Stimulated activated CD4-positive, alpha-beta T cell treated with anti-CD3 and anti-CD28 coated beads, Interleukin-4, amount 100 ng/mL, for 48 hours (primary cell): ENCODE measurements at regions not wholly inside any gene's neighbourhood (a gene's known extent, or its start where the extent isn't known, plus 50 kb on each side); places are given as distances from the start of the nearest gene placed in this dataset.
"Not testable (repeated sequence)": the region's sequence is repeated elsewhere in the genome, so short reads cannot be mapped to it uniquely, and the experiment has no call there.

Source experiments
- DNase-seq, 2 donors: peaks; one replicate each; pipeline ENCODE4 v3.0.0-alpha.2; 2020; ENCODE audit warnings: low read depth in 2 of 2

DNA sequence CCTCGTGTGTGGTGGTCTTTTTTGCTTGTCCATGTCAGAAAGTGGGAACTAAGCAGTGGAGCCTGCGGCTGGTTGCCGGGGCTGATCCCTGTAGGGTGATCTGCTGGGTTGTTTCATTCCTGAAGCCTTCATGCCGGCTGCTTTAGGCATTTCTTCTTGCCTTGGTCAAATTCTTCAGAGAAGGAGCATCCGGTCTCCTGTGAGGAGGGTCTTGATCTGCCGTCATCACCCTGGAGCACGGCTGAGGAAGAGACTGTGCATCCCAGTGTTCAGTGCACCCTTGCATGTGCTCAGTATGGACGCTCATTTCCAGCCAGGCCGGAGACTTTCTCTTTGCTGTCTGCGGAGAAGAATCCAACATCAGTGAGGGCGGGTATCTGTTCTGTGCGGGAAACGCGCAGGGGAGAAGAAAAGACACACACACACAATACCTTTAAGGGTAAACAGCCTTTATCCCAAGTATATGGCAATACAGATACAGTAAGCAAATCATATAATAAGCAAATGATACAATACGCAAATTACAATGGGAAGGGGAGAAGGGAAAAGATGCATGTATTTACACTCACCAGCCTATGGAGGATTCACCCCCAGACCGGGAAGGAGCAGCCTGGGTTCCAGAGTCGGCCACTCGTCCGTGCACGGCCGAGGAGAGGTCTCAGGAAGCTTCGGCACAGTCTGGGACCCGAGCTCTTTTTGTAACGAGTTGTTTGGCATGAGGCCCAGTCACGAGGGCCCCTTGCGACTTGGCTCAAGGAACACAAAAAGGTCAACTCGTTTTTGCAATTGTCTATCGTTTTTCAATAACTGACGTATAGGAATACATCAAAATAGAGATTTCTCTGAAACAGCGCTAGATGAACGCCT is 1366.8 kb upstream of the TMEM132C start:
- no peak for DNase-seq

DNA sequence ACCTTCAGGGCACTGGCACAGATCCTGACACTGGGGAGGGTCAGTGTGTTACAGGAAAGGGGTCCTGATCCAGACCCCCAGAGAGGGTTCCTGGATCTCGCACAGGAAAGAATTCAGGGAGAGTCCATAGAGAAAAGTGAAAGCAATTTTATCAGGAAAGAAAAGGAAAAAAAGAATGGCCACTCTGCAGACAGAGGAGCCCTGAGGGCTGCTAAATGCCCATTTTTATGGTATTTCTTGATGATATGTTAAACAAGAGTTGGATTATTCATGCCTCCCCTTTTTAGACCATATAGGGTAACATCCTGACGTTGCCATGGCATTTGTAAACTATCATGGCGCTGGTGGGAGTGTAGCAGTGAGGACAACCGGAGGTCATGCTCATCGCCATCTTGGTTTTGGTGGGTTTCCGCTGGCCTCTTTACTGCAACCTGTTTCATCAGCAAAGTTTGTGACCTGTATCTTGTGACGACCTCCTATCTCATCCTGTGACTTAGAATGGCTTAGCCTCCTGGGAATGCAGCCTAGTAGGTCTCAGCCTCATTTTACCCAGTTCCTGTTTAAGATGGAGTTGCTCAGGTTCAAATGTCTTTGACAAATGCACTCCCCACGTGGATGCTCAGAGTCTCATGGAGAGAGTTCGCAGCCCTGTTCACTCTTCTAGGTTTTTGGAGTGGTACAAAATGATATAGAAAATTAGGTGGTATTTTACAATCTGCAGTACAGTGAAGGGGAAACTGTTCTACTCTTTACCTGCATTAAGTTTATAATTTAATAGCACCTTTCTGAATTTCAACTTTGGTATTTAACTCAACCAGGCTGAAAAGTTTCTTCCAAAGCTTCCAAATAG is 1363.7 kb upstream of the TMEM132C start:
- DNase-seq: no peak

DNA sequence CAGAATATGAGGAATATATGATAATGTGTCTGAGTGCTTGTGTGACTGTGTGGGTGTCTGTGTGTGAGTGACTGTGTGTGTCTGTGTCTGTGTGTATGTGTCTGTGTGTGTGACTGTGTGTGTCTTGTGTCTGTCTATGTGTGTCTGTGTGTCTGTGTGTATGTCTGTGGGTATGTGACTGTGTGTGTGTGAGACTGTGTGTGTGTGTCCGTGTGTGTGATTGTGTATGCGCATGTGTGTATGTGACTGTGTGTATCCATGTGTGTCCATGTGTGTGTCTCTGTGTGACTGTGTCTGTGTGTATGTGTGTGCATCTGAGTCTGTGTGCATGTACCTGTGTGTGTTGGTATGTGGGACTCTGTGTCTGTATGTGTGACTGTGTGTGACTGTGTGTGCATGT is 1361.2 kb upstream of the TMEM132C start:
- DNase-seq: no peak

DNA sequence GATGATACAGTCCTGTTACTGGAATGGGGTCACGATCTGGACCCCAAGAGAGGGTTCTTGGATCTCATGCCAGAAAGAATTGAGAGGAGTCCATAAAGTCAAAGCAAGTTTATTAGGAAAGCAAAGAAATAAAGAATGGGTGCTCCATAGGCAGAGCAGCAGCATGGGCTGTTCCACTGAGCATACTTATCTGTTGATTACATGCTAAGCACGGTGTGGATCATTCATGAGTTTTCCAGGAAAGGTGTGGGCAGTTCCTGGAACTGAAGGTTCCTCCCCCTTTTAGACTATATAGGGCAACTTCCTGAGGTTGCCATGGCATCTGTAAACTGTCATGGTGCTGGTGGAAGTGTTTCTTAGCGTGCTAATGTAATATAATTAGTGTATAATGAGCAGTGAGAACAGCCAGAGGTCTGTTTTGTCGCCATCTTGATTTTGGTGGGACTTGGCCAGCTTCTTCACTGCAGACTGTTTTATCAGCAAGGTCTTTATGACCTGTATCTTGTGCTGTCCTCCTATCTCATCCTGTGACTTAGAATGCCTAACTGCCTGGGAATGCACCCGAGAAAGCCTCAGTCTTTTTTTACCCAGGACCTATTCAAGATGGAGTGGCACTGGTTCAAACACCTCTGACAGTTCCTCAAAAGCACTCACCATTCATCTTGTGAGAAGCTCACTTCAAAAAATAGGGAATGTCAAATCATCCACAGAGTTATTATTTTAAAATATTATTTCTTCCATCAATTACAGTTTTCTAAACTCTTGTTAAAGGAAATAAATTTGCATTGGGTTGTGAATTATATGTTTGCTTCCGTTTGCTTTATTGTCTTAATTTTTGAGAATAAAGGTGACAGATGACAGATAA is 1358.8 kb upstream of the TMEM132C start:
- DNase-seq: no peak

DNA sequence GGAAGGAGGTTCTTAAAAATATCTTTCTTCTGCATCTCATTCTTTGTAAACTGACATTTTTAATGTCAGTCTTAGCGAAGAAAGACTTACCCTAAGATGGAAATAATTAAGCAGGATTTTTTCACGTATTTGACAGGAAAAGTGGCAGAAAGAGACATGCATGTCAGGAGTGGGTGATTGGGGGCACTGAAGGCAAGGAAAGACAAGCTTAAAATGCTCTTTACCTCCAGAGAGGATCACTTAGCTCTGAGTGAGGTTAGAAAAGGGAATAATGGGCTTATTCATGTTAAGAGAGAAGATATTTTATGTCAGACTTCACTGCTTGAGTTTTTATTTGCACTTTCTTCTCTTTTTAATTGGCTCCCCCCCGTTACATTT is 1358.2 kb upstream of the TMEM132C start:
- DNase-seq: no peak

DNA sequence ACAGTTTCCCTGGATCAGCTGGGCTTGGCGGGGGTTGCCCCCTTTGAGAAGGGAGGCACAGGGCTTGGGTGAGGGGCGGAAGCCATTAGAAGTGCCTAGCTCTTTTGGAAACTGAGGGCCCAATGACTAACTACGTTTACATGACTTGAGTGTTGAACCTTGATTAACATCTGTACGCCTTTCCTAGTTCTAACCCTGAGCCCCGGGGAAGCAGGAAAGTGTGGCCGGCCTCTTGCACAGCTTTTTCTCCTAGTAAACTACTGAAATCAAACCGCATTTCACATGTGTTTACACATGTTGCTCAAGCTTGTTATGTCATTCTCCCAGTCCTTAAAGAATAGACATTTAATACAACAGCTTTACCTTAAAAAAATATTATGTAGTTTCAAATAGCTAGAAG is 1356.4 kb upstream of the TMEM132C start:
- DNase-seq: no peak

DNA sequence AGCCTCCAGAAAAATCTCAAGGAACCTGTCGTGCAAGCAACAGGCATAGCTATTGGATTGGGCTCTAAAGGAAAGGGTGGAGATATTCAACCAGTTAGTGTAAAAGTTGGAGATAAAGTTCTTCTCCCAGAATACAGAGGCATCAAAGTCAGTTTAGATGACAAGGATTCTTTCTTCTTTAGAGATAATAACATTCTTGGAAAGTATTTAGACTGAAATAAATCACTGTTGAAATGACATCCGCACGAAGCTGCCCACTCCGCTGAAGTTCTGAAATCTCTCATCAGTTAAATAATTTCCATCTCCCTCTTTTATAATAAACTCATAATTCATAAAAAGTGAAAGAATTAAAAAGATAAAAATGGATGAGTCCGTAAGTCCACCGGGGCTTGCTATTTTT is 1354.9 kb upstream of the TMEM132C start:
- DNase-seq: no peak

DNA sequence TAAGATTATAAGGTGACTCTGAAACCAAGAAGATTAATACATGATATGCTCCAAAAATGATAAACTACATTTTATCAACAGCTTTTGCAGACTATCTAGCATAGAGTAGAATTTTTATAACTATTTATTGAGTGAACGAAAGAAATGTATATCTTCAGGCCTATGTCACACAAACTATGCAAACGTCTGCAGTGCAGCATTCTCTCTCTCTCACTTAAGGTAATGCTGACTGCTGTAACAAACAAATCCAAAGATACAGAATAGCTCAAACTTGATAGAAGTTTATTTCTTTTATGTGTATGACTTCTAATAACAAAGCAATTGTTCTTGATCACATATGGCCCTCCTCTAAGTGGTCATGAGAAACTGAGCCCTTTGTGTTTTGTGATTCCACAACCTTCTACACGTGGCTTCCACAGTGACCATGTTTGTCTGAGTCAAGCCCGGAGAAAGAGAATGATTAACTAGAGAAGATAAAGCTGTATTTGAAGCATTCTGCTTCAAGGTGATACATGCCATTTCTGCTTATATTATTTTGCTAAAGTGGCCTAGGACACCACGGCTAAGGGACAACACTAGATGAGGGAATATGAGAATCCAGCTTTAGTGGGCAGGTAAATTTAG is 1352.7 kb upstream of the TMEM132C start:
- no peak for DNase-seq

DNA sequence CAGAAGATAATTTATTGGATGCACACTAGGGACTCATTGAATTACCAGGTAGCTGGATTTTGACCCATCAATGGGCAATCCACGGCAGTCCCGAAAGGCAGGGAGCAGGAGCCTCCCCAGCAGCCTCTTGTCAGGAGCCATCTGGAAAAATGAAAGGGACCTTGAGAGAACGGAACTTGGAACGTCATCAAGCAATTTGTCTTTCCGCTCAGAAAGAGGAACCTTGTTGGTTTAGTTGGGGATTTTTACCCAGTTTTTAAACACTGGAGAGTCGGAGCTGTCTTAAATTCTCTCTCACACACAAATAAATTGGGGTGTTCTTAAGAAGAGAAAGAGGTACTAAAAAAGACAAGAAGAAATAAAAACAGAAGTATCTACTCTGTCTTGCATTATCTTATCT is 1351.7 kb upstream of the TMEM132C start:
- no peak for DNase-seq

DNA sequence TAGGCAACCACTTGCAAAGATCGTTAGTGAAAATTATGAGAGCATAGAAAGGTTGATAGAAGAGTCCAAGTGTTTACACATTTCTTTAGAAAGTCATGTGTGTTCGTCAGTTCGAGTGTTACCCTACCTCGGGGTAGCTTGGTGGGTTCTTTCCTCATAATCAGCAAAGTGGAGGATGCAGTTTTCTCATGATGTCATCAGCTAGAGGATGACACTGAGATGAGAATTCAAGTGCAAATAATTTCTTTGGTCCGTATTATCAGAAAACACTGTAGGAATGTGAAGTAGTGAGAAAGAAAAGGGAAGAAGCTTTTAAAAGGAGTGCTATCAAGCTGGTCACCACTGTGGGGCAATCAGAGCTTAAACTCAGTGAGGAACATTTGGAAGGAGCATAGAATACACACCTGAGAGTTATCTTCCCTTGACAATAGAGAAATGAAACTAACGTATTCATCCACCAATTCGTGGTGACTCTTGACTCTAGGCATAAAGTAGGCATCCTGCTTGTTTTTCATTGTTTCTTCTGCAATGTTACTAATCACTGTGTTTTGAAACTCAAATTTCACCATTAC is 1340.9 kb upstream of the TMEM132C start:
- no peak for DNase-seq

DNA sequence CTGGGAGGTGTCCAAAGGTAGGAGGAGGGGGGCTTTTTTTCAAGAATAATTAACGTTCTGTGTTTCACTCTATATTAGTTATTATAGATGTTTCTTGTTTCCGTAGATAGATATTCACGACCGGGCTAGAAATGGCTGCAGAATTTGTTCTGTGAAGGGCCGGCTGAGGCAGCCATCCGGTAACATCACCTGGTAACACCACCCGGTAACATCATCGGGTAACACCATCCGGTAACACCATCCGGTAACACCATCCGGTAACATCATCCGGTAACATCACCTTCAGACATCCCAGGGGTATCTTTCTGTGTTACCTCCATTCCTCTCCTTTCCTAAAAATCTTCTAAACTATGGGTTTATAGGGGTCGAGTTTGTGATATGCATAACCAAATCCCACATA is 1336.7 kb upstream of the TMEM132C start:
- DNase-seq: no peak

DNA sequence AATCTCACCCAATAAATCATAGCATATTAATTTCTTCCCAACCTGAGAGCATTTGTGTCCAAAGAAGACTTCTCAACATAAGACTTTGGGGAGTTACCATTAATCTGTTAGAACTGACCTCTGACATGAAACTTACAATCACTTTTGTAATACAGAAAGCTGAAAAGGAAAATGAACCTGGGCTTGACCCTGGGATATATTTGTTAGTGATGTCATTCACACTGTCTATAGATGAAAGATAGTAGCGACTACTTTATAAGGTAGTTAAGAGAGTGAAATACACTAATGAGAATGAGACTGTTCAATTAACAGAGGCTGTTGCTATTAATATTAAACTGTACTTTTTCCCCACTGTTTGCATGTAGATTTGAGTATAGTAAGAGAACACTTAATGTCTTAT is 1334.8 kb upstream of the TMEM132C start:
- DNase-seq: no peak

DNA sequence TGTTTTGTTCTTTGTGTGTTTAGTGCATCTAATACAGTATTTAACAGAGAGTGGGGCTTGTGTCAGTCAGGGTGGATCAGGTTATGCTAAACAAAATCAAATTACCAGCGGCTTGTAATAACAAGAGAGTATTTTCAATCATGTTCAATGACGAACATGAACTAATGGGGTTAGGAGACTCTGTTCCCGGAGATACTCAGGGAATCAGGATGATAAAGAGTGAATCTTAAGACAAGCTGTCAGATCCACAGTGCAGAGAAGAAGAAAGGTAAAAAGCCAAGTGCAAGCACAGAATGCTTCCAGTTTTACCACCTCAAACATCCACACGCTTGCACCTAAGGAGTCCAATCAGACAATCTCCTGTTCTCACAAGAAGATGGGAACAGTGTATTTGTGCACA is 1331.5 kb upstream of the TMEM132C start:
- DNase-seq: no peak

DNA sequence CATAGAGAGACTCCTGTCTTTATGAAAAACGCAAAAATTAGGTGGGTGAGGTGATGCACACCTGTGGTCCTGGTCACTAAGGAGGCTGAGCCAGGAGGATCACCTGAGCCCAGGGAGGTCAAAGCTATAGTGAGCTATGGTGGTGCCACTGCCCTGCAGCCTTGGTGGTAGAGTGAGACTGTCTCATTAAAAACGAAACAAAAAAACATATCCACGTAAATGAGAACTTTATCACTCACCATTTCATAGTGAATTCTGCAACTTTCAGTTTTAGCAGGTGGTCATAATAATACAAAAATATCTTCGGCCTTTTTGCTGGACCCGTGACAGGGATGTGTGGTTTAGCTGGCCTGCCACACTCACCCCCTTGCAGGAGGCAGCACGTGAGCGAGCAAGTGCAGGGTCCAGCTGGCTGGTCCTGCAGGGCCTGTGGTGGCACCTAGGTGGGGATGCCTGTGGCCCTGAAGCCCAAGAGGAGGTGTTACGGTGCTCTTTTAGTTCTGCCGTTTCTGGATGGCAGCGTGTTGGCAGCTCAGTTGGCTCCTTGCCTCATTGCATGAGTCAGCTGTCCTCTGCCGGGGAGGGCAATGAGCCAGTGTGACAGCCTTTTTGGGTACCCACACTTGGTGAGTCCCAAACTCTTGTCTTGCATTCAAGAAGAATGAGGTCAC is 1330.7 kb upstream of the TMEM132C start:
- no peak for DNase-seq

DNA sequence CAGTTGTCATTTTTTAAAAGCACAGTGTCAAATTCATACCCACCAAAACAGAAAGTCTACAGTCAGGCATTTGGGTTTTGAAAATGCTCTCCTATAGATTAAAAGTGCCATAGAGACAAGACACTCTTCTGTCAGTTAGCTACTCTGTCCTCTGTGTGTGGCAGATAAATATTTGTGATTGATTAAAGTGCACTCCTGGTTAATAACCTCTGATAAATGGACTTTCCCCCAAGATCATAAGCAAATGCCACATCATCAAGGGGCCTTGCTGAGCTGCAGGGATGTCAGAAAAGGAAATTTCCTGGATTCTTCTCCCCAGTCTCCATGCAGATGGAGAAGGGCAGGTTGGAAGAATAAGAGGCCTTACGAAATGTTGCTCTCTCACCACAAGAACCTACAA is 1329.5 kb upstream of the TMEM132C start:
- DNase-seq: no peak

DNA sequence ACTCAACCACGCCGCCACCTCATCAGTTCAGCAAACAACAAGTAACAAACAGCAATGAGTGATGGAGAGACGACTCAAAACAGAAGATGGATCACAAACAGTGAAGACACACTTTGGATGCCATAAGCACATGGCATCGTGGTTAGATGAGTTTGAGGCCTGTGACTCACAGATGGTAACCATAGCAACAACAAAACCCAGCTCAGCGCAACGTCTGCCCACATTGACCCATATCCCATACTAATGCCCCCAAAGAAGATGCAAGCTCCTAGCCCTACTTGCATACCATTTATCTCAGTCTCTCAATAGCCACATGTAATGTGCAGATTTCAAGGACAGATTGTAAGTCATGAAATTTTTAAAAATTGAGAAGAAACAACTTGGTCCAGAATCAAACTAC is 1322.3 kb upstream of the TMEM132C start:
- no peak for DNase-seq

DNA sequence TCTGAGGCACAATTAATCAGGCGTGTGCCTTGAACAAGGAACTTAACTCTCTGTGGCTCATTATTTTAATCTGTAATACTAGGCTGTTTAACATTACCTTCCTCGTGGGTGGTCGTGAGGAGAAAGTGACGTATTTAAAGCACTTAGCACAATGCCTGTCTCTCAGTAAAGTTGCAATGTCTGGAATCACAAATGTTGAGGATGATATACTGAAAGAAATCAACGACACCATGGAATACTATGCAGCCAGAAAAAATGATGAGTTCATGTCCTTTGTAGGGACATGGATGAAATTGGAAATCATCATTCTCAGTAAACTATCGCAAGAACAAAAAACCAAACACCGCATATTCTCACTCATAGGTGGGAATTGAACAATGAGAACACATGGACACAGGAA is 1320.0 kb upstream of the TMEM132C start:
- not testable (repeated sequence) for DNase-seq

DNA sequence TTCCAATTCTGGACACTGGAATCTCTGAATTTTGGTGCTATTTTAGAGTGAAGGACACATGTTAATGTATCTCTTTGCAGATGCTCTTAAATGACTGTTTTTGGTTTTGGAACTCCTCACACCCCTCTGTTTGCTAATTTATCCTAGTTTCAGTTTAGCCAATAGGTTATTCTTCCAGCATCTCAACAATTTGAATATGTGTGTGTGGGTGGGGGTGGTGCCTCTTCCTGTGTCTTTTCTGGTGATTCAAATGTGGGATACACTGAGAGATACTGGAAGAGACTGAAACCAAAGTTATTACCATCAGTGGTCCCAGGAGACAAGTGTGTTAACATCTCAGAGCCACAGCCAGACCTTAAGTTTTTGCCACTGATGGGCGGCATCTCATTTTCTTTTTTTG is 1317.4 kb upstream of the TMEM132C start:
- DNase-seq: no peak

DNA sequence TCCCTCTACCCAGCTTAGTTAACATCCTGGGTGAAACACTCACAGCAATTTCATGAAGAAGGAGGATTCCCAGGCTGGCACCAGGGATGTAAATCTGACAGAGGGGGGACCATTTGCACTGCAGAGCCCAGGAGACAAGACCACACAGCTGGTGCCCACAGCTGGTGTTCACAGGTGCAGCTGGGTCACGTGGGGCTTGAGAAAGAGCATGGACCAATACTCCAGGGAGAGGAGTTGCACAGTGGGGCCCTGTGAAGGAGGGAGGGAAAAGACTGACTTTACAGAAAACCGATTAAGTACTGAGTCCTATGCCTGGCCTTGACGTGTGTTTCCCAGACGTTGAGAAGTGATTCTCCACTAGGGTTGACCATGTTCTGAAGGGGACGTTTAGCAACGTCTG is 1316.7 kb upstream of the TMEM132C start:
- no peak for DNase-seq

DNA sequence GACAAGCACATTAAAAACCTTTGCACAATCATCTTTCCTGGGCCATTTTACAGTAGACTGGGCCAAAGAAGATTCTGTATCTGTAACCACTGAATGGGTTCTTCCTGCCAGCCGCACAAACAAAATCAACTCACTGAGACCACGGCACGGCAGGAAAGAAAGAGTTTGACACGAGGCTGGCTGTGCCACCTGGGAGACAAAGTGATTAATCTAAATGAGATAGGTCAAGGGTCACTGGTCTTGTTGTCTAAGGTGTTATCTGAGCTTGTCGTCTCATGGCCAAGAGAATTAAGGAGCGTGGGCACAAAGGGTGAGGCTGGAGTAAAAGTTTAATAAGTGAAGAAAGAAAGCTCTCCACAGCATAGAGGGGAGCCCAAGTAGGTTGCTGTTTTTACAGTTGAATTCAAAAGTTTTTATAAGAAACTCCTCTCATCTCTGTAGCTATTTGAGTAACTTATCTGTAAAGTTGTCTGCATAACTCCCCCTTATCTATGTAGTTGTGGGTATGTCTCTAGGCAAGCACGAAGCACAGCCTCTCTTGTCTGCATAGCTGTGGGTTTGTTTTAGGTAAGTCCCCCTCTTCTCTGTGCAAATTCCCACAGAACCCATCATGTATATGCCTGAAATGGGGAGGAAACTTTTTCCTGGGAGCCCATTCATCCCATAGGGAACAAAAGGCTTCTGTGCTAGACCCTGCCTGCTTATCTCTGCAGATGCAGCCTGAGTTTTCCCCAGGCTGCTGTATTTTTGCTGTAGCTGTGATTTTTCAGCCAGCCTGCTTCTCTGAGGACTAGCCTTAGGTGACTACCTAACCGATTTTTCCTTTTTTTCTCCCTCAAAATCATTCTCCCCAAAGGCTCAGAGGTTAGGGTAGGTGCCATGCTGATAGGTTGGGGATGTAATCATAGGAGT is 1314.6 kb upstream of the TMEM132C start:
- no peak for DNase-seq
